ENCODE measurements at regions not wholly inside any gene's neighbourhood (a gene's known extent, or its start where the extent isn't known, plus 50 kb on each side); places are given as distances from the start of the nearest gene placed in this dataset.

- no peak for DNase-seq (ENCODE audit: low spot score)
Observed at GRCh38 chr13:22655106-22655852, 525.5 kb upstream of the SGCG start.

DNA sequence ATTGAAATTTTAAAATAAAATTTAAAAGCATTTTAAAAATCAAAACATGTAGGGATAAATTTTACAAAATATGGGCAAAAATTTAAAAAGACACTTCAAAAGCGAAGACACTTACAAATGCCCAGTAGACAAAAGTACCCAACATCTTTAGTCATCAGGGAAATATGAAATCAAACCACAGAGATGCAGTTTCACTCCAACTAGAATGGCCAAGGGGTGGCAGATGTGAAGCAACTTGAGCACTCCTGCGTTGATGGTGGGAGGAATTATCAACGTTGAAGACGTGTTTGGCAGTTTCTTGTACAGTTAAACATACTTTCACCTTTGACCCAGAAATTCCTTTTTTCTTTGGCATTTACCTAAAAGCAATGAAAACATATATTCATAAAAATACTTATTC lies 518.0 kb upstream of the SGCG start:
- DNase-seq (ENCODE audit: low spot score): no peak

DNA sequence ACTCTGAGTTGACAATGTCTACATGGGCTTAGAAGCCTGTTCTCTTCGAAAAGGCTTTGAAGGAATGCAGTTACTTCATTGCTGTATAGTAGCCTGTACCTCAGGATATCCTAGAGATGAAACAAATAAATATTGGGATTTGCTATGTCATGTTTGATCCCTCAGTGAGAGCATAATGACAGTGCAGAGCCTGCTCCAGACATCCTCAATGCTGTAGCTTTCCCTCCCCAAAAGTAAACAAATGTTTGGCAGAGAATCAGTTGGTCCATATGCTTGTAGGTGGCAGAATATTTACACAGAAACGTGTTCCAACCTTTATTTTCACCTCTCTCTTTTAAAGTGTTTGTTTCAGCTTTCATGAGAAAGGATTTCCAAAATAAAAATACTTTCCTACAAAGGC lies 515.3 kb upstream of the SGCG start:
- DNase-seq (ENCODE audit: low spot score): no peak

- DNase-seq (ENCODE audit: low spot score): no peak
Observed at GRCh38 chr13:22690756-22691155, 490.0 kb upstream of the SGCG start.

DNA sequence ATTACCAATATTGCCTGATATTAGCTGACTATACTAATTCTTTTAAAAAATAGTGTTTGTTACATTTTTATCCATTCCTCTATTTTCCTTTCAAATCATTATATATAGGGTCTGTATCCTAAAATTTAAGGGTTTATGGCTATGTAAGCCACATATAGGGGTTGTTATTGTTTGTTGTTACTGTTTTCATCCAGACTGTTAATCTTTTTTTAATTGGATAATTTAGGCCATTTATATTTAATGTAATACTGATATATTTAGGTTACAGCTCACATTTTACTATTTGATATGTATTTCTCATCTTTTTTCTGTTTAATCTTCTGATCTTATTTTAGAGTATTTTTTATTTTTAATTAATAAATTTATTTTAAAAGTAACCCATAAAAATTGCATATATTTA lies 487.1 kb upstream of the SGCG start:
- DNase-seq (ENCODE audit: low spot score): no peak

- no peak for DNase-seq (ENCODE audit: low spot score)
Observed at GRCh38 chr13:22696433-22696832, 484.3 kb upstream of the SGCG start.

DNA sequence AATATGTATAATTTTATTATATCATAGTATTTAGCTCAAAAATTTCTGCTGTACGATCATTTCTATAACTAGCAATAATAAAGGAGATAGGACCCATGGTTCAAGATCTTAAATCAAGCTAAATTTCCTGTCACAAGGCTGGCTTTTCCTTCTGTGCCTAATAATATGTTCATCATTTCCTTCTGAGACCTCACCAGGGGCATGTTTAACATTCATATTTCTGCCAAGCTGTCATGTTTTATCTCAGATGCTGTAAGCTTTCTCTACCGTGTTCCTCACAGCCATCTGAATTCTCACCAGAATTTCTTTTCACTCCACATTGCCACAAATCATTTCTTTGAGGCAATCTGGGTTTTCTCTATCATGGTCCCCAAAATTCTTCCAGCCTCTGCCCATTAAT lies 482.3 kb upstream of the SGCG start:
- no peak for DNase-seq (ENCODE audit: low spot score)

GRCh38 chr13:22700246-22700887 lies 480.4 kb upstream of the SGCG start:
- DNase-seq (ENCODE audit: low spot score): no peak

DNA sequence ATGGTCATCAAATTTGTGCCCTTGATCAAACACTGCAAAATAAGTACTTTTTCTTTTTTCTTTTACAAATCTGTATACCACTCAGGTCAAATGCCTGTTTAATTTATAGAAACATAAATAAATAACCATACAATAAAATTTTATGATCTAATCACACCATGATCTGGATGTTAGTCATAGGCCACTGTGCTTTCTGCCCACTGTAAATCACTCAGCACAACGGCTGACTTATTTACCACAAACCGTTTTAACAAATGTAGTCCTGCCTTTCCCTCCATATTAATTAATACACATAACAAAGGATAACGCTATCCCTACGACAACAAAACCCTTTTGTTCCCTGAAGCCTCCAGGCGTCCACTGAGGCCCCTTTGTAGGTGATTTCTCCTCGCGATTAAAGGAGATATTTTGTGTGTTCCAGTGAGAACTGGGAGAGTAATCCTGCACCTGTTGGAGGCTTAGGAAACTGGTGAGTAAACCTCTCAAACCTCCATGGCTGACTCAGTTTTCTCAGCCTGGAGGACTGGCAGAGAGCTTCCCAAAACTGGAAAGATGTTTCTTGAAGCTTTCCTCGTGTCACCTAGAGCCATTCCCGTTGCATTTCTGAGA lies 477.1 kb upstream of the SGCG start:
- DNase-seq (ENCODE audit: low spot score): no peak

- no peak for DNase-seq (ENCODE audit: low spot score)
Observed at GRCh38 chr13:22707946-22708345, 472.8 kb upstream of the SGCG start.

- DNase-seq (ENCODE audit: low spot score): no peak
Observed at GRCh38 chr13:22717036-22717435, 463.7 kb upstream of the SGCG start.

DNA sequence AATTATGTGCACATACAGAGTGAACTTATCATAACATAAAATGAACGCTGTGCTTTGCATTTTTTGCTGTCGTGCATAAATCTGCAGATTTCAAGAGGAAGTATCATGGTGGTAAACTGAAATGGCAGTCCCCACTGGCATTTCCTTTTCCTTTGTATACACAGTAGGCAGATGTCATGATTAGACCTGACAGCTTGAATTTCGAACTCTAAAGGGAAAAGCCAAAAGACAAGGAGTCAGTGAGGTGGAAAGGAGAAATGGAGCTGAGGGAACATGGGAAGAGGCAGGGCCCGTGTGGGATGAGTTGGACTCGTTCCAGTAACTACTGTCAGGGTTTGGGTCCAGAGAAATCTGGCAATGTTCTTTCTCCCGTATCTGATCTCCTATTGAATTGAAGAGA lies 454.1 kb upstream of the SGCG start:
- DNase-seq (ENCODE audit: low spot score): no peak

GRCh38 chr13:22735011-22735995 lies 445.5 kb upstream of the SGCG start:
- DNase-seq (ENCODE audit: low spot score): no peak

DNA sequence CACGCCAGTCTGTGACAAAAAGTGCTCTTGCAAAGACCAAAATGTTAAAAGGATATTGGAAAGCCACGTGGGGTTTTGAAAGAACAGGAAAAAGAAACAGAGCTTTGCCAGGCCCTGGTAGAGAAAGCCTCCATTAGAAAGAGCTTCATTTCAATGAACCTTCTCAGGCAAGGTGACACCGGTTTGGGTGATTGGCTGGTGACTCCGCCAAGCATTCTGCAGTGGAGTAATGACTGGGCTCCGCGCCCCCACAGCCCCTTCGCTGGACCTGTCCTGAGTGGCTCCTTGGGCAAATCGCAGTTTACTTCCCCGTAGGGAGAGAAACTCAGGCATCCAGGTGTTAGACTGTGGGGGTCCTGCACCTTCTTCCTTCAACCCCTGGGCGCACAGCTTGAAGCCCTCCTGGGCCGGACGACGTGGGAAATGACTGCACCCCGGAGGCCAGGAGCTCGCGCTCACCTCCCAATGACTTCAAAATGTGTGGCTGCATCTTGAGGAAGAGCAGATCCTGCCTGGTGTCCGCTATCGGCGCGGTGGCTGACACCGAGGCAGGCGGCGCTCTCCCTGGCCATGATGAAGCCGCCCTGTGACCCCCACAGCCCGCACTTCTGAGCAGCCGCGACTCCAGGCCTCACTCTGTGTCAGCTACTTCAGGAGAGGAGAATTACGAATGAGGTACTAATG lies 444.6 kb upstream of the SGCG start:
- DNase-seq (ENCODE audit: low spot score): no peak

DNA sequence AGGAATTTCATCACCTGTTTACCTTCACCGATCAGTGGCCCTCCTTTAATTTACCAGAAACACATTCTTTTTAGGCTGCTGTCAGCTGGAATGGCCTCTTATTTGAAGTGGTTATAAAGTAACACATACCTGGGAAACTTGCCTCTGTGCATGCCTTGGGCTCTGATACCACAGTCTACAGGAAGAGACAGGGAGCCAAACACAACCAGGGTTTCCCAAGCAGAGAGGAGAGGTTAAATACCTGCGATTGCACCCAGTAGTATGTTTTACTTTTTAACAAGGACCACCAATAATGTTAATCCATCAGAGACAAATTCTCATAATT lies 444.0 kb upstream of the SGCG start:
- no peak for DNase-seq (ENCODE audit: low spot score)

DNA sequence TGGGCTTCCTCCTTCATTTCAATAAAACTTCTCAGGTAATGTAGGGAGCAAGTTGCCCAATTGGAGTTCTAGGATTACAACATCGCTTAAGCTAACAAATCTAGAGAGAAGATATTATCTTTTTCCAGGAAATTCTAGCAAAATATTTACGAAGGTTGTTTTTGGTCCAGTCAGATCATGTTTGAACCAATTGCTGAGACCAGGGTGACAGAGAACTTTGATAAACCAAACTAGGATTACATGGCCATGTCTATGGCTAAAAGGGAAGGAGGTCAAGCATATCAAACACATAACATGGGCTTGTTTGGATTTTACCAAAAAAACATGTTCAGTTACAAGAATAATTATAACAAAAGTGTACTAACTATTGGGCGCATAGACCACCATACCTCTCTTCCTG lies 442.4 kb upstream of the SGCG start:
- DNase-seq (ENCODE audit: low spot score): no peak

GRCh38 chr13:22740264-22740663 lies 440.5 kb upstream of the SGCG start:
- no peak for DNase-seq (ENCODE audit: low spot score)

GRCh38 chr13:22744688-22745452 lies 435.9 kb upstream of the SGCG start:
- no peak for DNase-seq (ENCODE audit: low spot score)

DNA sequence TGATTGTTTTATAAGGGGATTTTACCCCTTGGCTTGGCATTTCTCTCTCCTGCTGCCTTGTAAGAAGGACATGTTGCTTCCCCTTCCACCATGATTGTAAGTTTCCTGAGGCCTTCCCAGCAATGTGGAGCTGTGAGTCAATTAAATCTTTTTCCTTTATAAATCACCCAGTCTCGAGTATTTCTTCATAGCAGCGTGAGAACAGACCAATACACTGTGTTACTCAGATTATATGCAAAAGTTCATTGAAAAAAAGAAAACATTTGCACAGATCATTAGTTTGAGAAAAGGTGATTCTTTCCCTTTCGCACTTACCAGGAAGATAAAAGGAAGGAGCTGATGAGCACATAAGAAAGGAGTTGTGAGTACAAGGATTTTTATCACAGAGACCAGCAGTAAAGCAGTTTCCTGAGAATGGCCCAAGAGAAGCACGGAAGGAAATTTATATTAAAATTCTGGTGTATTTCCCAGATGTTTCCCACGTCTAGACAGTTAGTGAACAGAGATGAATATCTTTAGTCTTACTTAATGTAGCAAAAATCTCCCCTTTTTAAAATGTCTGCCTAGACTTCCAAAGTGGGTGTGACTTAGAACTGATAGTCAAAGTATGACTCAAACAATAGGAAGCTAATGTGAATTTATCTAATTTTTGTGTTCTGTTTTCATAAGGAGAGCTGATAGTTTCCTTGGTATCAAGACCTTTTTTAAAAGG lies 431.8 kb upstream of the SGCG start:
- DNase-seq (ENCODE audit: low spot score): no peak

DNA sequence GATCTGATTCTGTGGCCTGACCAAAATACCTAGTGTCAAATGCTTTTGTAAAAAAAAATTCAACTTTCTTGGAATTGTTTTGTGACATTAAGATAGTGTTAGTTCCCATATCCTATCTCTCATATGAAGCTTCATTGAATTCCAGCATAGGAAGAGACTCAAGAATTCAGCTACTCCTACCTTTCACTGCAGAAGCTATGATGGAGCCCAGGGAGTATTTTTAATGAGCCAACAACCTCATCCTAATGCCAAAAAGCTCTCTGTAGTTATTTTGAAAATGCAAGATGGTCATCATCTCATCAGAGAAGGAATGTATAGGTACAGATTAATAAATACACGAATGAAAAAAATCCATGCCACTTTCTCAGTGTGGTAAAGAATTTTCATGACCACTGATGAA lies 431.2 kb upstream of the SGCG start:
- DNase-seq (ENCODE audit: low spot score): no peak
